Stimulated activated CD4-positive, alpha-beta T cell treated with anti-CD3 and anti-CD28 coated beads, Interleukin-4, amount 100 ng/mL, for 4 hours (primary cell): ENCODE measurements at regions not wholly inside any gene's neighbourhood (a gene's known extent, or its start where the extent isn't known, plus 50 kb on each side); places are given as distances from the start of the nearest gene placed in this dataset.

Source experiments
- DNase-seq, 2 experiments: peaks; one replicate each; pipeline ENCODE4 v3.0.0-alpha.2; 2020

DNA sequence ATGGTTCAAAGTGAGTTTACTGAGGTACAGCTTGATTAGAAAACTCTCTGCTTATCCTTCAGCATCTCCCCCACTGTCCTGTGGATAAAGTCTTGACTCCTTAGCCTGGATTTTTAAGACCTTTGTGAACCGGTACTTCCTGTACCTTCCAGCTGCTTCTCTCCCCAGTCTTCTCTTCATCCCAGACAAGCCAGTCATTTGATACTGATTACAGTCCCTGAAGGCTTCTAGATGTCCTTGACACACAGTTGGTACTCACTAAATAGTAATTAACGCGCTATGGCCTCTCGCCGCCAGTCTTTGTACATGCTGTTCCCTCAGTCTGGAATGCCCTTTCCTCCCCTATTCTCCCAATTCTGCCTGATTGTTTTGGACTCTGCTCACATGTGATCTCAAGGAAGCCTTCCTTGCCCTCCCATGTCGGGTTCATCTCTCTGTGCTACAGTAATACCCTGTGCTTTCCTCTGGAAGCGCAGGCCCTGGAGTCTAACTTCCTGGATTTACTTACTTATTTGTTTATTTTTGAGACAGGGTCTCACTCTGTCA lies 50.6 kb upstream of the PTGR2 start:
- no peak for DNase-seq

DNA sequence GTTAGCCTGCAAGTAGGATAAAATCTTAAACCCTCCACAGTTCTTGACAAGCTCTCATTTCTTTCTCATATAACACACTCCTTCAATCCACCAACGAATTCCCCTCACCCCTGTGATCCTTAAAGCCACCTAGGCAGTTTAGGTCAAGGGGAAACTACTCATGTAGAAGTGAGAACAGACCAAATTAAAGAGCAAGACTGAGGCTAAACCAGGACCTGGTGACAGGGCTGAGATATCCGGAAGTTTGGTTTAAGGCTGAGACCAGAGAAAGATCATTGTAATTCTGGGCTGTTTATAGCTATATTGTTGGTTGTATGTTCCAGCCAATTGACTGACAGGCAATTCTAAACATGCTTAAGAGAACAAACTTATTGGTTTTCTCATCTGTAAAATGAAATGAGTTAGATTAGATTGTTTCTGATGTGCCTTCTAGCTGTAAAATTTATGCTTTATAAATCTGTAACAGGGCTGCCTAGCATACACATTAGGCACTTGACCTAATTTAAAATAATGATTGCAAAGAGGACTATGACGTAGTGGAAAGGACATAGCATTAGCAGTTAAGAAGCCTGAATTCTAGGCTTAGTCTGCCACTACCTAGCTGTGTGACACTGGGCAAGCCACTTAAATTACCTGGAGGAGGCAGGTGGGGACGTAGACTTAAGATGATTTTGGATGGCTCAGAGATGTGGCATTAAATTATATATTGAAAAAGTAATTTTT lies 53.9 kb upstream of the PTGR2 start:
- DNase-seq: no peak

DNA sequence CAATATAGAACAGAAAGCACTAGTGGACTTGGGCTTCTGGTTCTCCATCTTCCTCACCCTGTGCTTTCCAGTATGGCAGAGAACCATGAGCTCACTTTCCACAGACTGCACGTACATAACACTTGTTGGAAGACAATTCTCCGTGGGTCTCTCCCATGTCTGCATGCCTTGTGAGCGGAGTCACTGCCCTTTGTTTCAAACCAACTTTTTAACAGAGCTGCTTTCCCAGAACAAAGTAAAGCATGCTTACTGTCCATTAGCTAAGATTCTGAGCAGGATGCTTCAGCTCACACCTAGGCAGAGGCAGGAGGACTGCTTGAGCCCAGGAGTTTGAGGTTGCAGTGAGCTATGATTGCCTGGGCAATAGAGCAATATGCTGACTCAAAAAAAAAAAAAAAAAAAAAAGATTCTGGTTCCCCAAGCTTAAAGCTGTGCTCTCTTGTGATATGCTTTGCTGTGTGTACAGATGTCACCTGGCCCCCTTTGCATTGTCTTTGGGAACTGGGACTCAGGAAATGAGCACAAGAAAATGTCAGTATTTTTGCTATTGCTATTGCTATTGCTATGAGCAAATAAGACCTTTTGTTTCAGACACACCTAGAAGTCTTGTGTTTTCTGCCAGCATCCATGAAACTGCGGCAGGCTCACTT lies 54.6 kb upstream of the PTGR2 start:
- no peak for DNase-seq

DNA sequence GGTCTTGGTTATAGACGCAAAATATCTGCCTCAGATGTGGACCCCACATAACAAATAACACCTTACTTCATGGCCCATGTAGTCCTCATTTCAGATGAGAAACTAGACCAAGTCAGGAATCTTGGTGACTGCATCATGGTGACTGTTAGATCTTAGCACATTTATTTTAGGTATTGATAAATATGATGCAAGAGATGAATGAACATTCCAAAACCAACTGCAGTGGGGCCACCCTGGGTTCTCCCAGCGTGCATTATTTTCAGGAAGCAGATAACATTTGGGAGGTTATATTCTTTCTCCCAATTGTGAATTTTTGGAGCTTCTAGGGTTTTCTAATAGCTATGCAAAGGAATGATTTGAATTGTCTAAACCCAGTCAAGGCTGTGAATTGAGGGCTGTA lies 55.2 kb upstream of the PTGR2 start:
- DNase-seq: no peak

GRCh38 chr14:73795974-73796373 lies 55.7 kb upstream of the PTGR2 start:
- DNase-seq: no peak

DNA sequence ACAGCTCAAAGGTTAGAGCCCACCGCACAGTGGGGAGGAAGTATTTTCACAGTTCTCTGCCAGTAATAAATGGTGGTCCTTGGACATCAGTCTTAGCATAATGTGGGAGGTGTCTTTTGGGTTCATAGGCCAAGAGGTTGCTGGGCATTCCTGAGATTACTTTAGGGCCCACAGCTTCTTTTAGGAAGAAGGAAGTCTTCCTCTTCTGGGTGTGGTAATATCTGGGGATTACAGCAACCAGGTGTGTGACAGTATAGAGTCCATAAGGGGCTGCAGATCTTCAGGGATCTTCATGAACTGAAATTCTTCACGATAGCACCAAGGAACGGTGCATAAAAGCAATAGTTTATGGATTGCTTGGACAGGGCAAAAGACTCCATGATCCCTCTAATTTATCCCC lies 56.2 kb upstream of the PTGR2 start:
- DNase-seq: no peak

DNA sequence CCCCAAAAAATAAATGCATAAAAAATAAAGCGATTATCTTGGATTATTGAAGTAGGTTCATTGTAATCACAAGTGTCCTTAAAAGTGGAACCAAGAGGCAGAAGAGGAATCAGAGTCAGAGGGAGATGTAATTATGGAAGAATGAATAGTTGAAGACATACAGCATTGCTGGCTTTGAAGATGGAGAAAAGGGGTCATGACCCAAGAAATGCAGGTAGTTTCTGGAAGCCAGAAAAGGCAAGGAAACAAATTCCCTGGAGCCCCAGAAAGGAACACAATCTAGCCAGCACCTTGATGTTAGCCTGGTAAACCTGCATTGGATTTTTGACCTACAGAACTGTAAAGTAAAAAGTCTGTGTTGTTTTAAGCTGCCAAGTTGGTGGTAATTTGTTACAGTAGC lies 57.5 kb upstream of the PTGR2 start:
- DNase-seq: no peak

- DNase-seq: no peak
These were observed 59.1 kb upstream of the PTGR2 start for GRCh38 chr14:73792481-73792880.

GRCh38 chr14:73789989-73790581 lies 61.5 kb upstream of the PTGR2 start:
- no peak for DNase-seq

GRCh38 chr14:73788701-73789551 lies 62.7 kb upstream of the PTGR2 start:
- no peak for DNase-seq

DNA sequence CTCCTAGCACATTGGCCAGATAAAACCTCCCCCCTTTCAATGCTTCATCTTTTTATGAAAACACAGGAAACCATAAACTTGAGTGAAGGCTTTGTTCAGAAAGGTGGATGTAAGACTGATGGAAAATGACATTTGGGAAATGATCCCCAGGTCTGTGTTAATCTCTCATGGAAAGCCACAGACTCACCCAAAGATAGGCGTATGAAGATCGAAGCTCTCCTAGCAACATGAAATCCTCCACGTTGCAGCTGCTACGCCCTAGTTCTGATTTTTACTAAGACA lies 63.4 kb upstream of the PTGR2 start:
- DNase-seq: no peak

DNA sequence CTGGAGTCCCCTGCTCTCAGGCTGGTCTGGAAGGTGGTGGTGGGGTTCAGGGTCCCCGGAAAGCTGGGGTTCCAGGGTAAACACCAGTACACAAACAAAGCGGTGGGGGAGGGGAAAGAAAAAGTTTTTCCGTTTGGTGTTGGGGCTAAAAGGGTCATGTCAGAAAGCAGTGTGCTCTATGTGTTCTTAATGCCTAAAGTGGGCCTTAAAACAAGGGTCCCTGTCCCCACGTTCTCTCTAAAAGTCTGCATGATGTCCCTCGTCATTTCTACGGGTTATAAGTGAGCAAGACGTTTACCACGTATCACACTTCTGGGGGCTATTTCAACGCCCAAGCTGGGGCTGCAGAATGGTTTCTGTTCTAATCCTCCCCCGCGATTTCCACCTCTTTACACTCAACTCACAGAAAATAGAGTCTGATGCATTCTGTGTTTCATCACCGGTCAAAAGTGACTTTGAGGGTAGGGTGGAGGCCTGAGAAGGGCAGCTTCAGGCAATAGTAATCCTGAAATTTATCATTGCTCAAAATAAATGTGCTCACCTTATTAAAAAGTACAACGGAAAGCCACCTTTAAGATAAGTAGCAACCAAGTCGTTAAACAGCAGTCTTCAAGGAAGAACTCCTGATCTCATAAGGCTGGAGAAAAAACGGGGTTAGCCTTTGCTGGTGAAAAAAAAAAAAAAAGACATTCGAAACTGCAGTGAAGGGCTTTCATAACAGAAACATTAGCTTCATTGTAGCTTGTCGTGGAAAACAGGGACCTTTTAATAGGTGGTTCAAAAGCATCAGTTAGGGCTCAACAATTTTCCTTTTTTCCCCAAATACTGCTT lies 63.9 kb upstream of the PTGR2 start:
- peak in 1 of 2 experiments; percentile 48 for DNase-seq

DNA sequence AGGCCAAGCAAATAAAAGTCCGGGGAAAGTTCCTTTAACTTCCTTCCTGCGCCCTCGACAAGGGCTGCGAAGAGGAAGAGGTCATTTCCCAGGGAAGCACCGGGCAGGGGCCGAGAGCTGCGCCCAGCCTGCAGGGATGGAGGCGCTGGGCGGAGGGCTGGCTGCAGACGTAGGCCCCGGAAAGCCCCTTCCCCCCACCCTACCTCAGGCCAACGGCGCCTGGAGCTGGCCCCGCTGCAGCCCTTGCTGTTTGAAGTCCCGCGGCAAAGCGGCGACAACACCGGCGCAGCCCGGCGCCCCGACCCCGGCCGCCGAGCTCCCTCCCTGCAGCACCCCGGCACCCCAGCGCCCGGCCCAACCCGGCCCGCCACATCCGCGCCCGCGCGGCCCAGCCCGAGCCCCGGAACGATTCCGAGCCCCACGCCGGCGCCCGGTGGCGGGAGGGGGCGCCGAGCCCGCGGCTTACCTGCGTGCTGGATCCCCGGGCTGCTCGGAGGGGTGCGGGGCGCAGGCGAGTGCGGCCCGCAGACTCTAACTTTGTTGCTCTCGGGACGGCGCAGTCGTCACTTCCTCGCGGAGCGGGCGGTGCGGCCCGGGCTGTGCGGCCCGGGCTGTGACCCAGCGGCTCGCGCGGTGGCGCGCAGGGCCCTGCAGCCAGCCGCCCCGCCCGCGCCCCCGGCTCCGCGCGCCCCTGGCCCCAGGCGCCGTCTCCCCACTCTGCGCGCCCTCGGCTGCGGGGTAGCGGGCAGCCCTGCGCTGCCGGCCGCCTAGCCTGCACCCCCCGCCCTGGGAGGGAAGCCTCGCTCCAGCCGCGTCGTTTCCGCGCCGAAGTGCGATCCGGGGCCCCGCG lies 64.8 kb upstream of the PTGR2 start:
- DNase-seq: peak; percentile 41 to 52

- peak in 1 of 2 experiments; percentile 27 for DNase-seq
These were observed 65.6 kb upstream of the PTGR2 start for GRCh38 chr14:73785834-73786635.

DNA sequence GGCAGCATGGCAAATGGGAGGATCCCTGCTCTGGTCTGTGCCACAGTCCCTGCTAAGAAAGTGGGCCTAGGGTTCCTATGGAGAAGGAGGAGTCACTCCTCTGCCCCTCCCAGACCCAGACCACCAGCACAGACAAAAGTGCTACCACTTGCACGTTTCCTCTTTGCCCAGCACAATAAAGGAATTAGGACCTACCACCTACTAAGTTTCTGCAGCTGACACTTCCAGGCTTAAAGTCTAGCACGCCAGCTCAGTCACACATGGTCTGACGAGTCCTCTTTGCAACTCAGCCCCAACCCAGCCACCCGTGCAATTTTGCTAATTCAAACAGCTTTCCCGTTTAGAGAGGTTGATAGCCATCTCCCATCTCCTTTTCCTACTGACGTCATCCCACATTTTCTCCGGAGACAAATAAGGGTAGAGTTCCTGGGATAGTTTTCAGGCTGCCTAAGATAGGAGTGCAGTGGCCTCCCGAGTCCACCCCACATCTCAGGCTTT lies 66.2 kb upstream of the PTGR2 start:
- no peak for DNase-seq

DNA sequence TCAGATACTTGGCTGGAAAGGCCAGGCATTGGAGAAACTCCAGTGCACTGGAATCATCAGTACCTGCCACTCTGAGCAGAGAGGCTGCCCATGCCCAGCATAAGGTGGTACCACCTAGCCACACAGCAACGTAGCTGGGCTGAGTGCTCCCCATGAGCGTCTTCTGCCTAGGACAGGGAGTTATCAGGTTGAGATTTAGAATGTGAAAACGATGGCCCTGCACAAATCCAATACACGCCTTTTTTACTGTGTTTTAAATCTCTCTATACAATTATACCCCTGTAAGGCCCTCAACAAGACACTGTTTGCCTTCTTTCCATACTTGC lies 66.7 kb upstream of the PTGR2 start:
- DNase-seq: no peak

DNA sequence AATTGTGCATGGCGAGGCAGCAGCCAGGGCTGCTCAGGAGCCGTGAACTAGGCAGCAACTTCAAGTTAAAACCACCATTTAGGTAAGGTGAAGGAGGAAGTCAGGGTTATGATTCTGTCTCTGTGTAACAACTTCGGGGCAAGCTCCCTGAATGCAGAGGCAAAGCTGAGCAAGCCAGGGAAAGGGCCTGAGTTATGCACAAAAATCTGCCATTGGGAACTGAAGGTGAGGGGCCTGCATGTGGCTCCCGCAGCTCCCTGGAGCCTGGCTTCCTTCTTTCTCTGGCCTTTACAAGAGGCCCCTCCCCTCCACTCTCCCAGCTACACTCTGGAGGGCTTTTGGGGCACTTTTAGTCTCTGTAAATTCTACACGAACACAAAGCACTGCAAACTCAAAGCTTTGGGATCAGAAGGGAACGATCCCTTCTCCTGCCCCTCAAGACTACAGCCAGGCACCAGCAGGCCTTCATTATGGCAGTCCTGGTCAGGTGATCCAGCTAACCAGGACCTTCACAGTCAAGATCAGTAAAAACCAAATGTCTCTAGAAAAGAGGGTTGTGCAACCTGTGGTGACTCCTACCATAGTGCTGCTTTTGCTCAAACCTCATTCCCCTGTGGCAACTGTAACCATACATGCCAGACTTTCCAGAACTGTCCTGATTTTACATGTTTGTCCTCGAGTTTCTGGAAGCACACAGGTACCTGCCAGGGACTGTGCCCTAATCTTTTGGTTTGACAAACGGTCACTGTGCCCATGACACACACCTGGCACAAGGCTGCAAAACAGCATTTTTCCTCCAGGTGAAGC lies 67.2 kb upstream of the PTGR2 start:
- no peak for DNase-seq

- DNase-seq: no peak
These were observed 68.4 kb upstream of the PTGR2 start for GRCh38 chr14:73783107-73783727.

DNA sequence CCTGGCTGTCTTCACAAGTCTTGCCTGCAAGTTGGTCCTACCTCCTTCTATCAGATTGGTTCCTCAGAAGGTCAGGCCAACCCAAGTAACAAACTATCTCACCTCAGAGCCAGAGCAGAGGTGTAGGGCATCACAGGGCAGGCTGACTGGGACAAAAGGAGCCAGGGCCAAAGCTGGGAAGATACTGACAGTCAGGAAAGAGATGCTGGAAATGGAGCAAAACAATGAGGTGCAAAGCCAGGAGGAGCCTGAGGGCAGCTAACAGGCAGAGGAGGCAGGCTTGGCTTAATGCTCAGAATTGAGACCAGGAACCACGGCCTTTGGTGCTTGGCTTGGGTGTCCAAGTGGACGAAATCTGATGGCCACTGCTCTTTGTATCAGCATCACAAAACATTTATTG lies 68.4 kb upstream of the PNMA1 start:
- no peak for DNase-seq
